Neural cell (in vitro differentiated cells): ENCODE measurements at regions not wholly inside any gene's neighbourhood (a gene's known extent, or its start where the extent isn't known, plus 50 kb on each side); places are given as distances from the start of the nearest gene placed in this dataset.
"Not testable (repeated sequence)": the region's sequence is repeated elsewhere in the genome, so short reads cannot be mapped to it uniquely, and the experiment has no call there.

Experiments
- EZH2 ChIP-seq: fragments of 200-600, 300-800 bp; shearing (Covaris generic), sonication (generic); IDR thresholded peaks from 2 replicates; pipeline ENCODE4 v1.6.1; 2014; ENCODE audit warnings: antibody characterized with exemption, low read length, borderline replicate concordance, mild to moderate bottlenecking; ENCODE audit not compliant: insufficient read depth, poor library complexity, severe bottlenecking
- TF ChIP-seq, protein P1 (sequence below): fragments of 450-650 bp; IDR thresholded peaks from 2 replicates; pipeline ENCODE4 v1.5.1; 2014; ENCODE audit warnings: antibody characterized with exemption, mild to moderate bottlenecking, moderate library complexity; ENCODE audit not compliant: poor library complexity, severe bottlenecking

DNA sequence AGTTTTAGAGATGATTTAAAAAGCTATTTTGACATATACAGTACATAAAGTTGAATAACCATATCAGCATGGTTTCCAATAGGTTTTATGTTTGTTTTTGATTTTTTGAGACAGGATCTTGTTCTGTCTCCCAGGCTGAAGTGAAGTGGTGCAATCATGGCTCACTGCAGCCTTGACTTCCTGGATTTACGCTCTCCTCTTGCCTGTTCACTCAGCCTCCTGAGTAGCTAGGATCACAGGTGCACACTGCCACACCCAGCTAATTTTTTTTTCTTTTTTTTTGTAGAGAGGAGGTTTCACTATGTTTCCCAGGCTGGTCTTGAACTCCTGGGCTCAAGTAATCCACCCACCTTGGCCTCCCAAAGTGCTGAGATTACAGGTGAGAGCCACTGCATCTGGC is 1366.4 kb downstream of the KHDRBS2 start:
- not testable (repeated sequence) for TF ChIP-seq EZH2
- TF ChIP-seq, protein P1, sequence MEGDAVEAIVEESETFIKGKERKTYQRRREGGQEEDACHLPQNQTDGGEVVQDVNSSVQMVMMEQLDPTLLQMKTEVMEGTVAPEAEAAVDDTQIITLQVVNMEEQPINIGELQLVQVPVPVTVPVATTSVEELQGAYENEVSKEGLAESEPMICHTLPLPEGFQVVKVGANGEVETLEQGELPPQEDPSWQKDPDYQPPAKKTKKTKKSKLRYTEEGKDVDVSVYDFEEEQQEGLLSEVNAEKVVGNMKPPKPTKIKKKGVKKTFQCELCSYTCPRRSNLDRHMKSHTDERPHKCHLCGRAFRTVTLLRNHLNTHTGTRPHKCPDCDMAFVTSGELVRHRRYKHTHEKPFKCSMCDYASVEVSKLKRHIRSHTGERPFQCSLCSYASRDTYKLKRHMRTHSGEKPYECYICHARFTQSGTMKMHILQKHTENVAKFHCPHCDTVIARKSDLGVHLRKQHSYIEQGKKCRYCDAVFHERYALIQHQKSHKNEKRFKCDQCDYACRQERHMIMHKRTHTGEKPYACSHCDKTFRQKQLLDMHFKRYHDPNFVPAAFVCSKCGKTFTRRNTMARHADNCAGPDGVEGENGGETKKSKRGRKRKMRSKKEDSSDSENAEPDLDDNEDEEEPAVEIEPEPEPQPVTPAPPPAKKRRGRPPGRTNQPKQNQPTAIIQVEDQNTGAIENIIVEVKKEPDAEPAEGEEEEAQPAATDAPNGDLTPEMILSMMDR = not testable (repeated sequence)
